UCSD-AML1 (cell line): ENCODE measurements at regions not wholly inside any gene's neighbourhood (a gene's known extent, or its start where the extent isn't known, plus 50 kb on each side); places are given as distances from the start of the nearest gene placed in this dataset.

Experiments used
- DNase-seq: peaks from one replicate; lab custom pipeline; 2025; ENCODE audit not compliant: unreplicated experiment; lab: John Stamatoyannopoulos, UW

- no peak for DNase-seq
Observed at GRCh38 chr7:114130866-114131265, 212.1 kb upstream of the PPP1R3A start.

- no peak for DNase-seq
Observed at GRCh38 chr7:114128880-114129279, 210.1 kb upstream of the PPP1R3A start.

- DNase-seq, result no peak
Observed at GRCh38 chr7:114126095-114126494, 207.3 kb upstream of the PPP1R3A start.

- DNase-seq, result no peak
Observed at GRCh38 chr7:114112806-114113205, 194.0 kb upstream of the PPP1R3A start.

GRCh38 chr7:114110666-114111065 lies 191.9 kb upstream of the PPP1R3A start:
- DNase-seq, result no peak

GRCh38 chr7:114109721-114110120 lies 190.9 kb upstream of the PPP1R3A start:
- no peak for DNase-seq

GRCh38 chr7:114109304-114109703 lies 190.5 kb upstream of the PPP1R3A start:
- no peak for DNase-seq

- no peak for DNase-seq
Observed at GRCh38 chr7:114108510-114108909, 189.7 kb upstream of the PPP1R3A start.

- no peak for DNase-seq
Observed at GRCh38 chr7:114107522-114107921, 188.7 kb upstream of the PPP1R3A start.

- no peak for DNase-seq
Observed at GRCh38 chr7:114104035-114104434, 185.2 kb upstream of the PPP1R3A start.

- no peak for DNase-seq
Observed at GRCh38 chr7:114102996-114103395, 184.2 kb upstream of the PPP1R3A start.

GRCh38 chr7:114102131-114102530 lies 183.3 kb upstream of the PPP1R3A start:
- DNase-seq, result no peak

GRCh38 chr7:114100810-114101209 lies 182.0 kb upstream of the PPP1R3A start:
- no peak for DNase-seq

- no peak for DNase-seq
Observed at GRCh38 chr7:114099337-114099736, 180.5 kb upstream of the PPP1R3A start.

GRCh38 chr7:114095885-114096284 lies 177.1 kb upstream of the PPP1R3A start:
- DNase-seq, result no peak

- DNase-seq, result no peak
Observed at GRCh38 chr7:114088470-114088940, 169.7 kb upstream of the PPP1R3A start.

GRCh38 chr7:114087653-114088469 lies 169.1 kb upstream of the PPP1R3A start:
- DNase-seq, result no peak

GRCh38 chr7:114086914-114087652 lies 168.3 kb upstream of the PPP1R3A start:
- DNase-seq, result no peak

- no peak for DNase-seq
Observed at GRCh38 chr7:114086537-114086913, 167.7 kb upstream of the PPP1R3A start.

GRCh38 chr7:114085592-114086501 lies 167.0 kb upstream of the PPP1R3A start:
- peak; percentile 8 for DNase-seq

GRCh38 chr7:114085313-114085591 lies 166.4 kb upstream of the PPP1R3A start:
- DNase-seq, result no peak
